GM12874 (cell line): ENCODE measurements at regions not wholly inside any gene's neighbourhood (a gene's known extent, or its start where the extent isn't known, plus 50 kb on each side); places are given as distances from the start of the nearest gene placed in this dataset.

ENCODE experiments used
- CTCF ChIP-seq: IDR thresholded peaks from 2 replicates; pipeline ENCODE4 v1.5.1; 2011; ENCODE audit warnings: low read depth, mild to moderate bottlenecking, control low read depth, low read length, moderate library complexity; ENCODE audit not compliant: insufficient read depth

GRCh38 chr9:82590845-82591244 lies 472.1 kb downstream of the RASEF start:
- no peak for TF ChIP-seq CTCF

GRCh38 chr9:82593501-82593900 lies 469.4 kb downstream of the RASEF start:
- TF ChIP-seq CTCF, result no peak

DNA sequence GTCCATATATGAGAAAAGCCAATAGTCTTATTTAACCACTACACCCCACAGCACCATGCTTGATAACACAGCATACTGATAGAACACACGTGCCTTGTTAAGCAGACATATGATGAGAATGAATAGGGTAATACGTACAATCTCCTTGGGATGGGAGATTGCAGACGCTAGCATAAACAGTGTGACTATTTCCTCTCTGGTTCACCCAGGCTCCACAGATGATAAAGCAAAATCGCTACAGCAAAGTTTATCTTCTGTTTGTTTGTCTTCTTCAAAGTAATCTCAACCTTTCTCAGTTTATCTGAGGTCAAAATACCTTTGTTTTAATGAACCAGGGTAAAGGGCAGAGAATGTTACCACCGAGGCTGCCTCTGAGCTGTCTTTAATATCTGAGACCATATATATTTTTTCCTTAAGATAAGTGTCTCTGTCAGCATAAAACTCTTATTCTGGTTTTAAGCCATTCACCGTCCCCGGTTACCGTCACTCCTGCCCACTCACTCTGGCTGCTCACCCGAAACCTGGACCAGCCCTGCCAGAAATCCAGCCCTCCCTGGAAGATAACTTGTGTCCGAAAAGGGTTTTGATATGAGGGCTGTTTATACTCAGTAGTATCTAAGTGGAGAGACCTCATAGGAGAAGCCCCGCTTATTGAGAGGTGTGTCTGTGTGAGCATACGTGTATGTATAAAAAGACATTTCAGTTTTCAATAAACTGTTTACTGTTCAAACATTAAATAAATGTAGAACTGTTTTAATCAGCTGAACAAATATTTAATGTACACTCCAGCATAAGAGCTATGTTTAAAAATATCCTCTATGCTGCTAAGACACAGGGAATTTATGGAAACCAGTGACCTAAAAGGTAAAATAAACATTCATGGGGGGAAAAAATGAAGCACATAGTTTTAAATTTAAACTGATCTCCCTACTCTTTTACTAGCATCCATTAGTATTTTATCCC lies 465.4 kb downstream of the RASEF start:
- TF ChIP-seq CTCF, result no peak

- no peak for TF ChIP-seq CTCF
Observed at GRCh38 chr9:82598241-82599039, 464.5 kb downstream of the RASEF start.

- no peak for TF ChIP-seq CTCF
Observed at GRCh38 chr9:82599336-82599949, 463.5 kb downstream of the RASEF start.

- TF ChIP-seq CTCF, result no peak
Observed at GRCh38 chr9:82600536-82601292, 462.2 kb downstream of the RASEF start.
